Peyer's patch (tissue), 4 donors: ENCODE measurements at regions not wholly inside any gene's neighbourhood (a gene's known extent, or its start where the extent isn't known, plus 50 kb on each side); places are given as distances from the start of the nearest gene placed in this dataset.
A peak's percentile ranks its signal among the peaks of the same experiment; 100 is the strongest.
"Not testable (repeated sequence)": the region's sequence is repeated elsewhere in the genome, so short reads cannot be mapped to it uniquely, and the experiment has no call there.

ENCODE experiments used
- DNase-seq, 3 donors: peaks; one replicate each; pipeline ENCODE4 v3.0.0-alpha.2; 2017 to 2019
- H3K27ac ChIP-seq, 4 donors: fragments of 200-600 bp; sonication (generic); one replicate each; pipeline ENCODE4 v1.5.1; 2016 to 2019
- H3K27me3 ChIP-seq, 2 donors: fragments of 200-600 bp; sonication (generic); one replicate each; pipeline ENCODE4 v1.5.1; 2019
- H3K36me3 ChIP-seq, 3 donors: fragments of 200-600 bp; sonication (generic); one replicate each; pipeline ENCODE4 v1.5.1; 2016 to 2019
- H3K4me1 ChIP-seq, 4 donors: fragments of 200-600 bp; sonication (generic); one replicate each; pipeline ENCODE4 v1.5.1; 2016 to 2019
- H3K4me3 ChIP-seq, 4 donors: fragments of 200-600 bp; sonication (generic); 1 replicate in 3 of 4; 2 replicates in 1 of 4; pipeline ENCODE4 v1.5.1; 2016 to 2019; ENCODE audit warnings: mild to moderate bottlenecking in 1 of 4
- H3K9me3 ChIP-seq, 4 donors: fragments of 200-600 bp; sonication (generic); one replicate each; pipeline ENCODE4 v1.5.1; 2016 to 2019; ENCODE audit warnings: mild to moderate bottlenecking in 1 of 4
- POLR2A ChIP-seq, 2 donors: fragments of 450-650 bp; IDR thresholded peaks; one replicate each; pipeline ENCODE4 v1.5.1; 2017; ENCODE audit warnings: antibody characterized with exemption in 2 of 2, mild to moderate bottlenecking in 2 of 2, moderate library complexity in 2 of 2
- TF ChIP-seq, protein P1 (sequence below), 6 experiments: fragments of 450-650 bp in 4 of 6; fragments of 200-600 bp in 2 of 6; sonication (generic) in 1 of 6; IDR thresholded peaks; one replicate each; pipeline ENCODE4 v1.5.1; 2017 to 2019; ENCODE audit warnings: antibody characterized with exemption in 6 of 6, mild to moderate bottlenecking in 3 of 6, moderate library complexity in 1 of 6

DNA sequence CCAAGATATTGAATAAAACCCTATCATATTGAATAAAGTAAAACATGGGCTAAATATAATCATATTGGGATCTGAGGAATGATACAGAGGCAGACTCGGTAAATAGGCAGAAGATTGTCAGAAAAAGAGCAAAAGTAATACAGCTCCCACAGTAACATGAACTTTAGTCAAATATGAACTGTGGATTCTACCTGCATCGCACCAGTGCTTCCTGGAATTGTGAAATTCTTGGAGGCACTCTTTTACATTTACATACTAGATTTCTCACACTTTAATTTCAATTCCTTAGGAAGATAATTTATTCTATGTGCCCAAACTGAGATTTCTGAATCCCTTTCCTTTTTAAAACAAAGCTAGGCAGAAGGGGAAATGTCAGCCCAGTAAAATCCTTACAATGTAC, 325.1 kb upstream of the SLC39A10 start:
- H3K9me3 ChIP-seq = no peaks in the 10 kb centered on the region
- peak overlapping the region in 1 of 4 donors; percentile 13 for H3K27ac ChIP-seq
- H3K4me3 ChIP-seq = no peak overlapping the region
- no peaks in the 10 kb centered on the region for H3K27me3 ChIP-seq
- H3K36me3 ChIP-seq = no peaks in the 10 kb centered on the region
- peaks cover 0 to 8% (median 0%) of the 10 kb centered on the region in 4 donors for H3K4me1 ChIP-seq
- TF ChIP-seq POLR2A (IDR thresholded peaks at IDR 0.05) = no peak
- TF ChIP-seq, protein P1, sequence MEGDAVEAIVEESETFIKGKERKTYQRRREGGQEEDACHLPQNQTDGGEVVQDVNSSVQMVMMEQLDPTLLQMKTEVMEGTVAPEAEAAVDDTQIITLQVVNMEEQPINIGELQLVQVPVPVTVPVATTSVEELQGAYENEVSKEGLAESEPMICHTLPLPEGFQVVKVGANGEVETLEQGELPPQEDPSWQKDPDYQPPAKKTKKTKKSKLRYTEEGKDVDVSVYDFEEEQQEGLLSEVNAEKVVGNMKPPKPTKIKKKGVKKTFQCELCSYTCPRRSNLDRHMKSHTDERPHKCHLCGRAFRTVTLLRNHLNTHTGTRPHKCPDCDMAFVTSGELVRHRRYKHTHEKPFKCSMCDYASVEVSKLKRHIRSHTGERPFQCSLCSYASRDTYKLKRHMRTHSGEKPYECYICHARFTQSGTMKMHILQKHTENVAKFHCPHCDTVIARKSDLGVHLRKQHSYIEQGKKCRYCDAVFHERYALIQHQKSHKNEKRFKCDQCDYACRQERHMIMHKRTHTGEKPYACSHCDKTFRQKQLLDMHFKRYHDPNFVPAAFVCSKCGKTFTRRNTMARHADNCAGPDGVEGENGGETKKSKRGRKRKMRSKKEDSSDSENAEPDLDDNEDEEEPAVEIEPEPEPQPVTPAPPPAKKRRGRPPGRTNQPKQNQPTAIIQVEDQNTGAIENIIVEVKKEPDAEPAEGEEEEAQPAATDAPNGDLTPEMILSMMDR (IDR thresholded peaks at IDR 0.05) = no peak
- no peak for DNase-seq

GRCh38 chr2:195331129-195331528, 325.9 kb upstream of the SLC39A10 start:
- Histone ChIP-seq H3K27ac (peak overlapping the region in 1 of 4 donors; percentile 13), H3K4me3 (no peak overlapping the region), H3K4me1 (peaks cover 0 to 8% (median 0%) of the 10 kb centered on the region in 4 donors), H3K36me3 (no peaks in the 10 kb centered on the region), H3K9me3 (no peaks in the 10 kb centered on the region), H3K27me3 (no peaks in the 10 kb centered on the region)
- TF ChIP-seq, protein P1 (IDR thresholded peaks at IDR 0.05) = no peak
- peak in 1 of 2 donors; percentile 10 for TF ChIP-seq POLR2A (IDR thresholded peaks at IDR 0.05)
- DNase-seq = peak in 2 of 3 donors; percentile 54 to 63

- Histone ChIP-seq H3K27ac (peak overlapping the region in 1 of 4 donors; percentile 13), H3K27me3 (no peaks in the 10 kb centered on the region), H3K4me3 (no peak overlapping the region), H3K4me1 (peaks cover 0 to 8% (median 0%) of the 10 kb centered on the region in 4 donors), H3K36me3 (no peaks in the 10 kb centered on the region), H3K9me3 (no peaks in the 10 kb centered on the region)
- TF ChIP-seq POLR2A (IDR thresholded peaks at IDR 0.05) = no peak
- TF ChIP-seq, protein P1 (IDR thresholded peaks at IDR 0.05) = no peak
- DNase-seq = no peak
These were observed 326.5 kb upstream of the SLC39A10 start for GRCh38 chr2:195330513-195330956.

- not testable (repeated sequence) for H3K36me3 ChIP-seq, H3K4me3 ChIP-seq, H3K27me3 ChIP-seq, H3K4me1 ChIP-seq, H3K9me3 ChIP-seq, DNase-seq, H3K27ac ChIP-seq
These were observed 327.2 kb upstream of the SLC39A10 start for GRCh38 chr2:195329784-195330183.

GRCh38 chr2:195326537-195326936, 330.5 kb upstream of the SLC39A10 start:
- Histone ChIP-seq H3K9me3 (peaks cover 0 to 7% (median 0%) of the 10 kb centered on the region in 4 donors), H3K4me3 (no peak overlapping the region), H3K27me3 (no peaks in the 10 kb centered on the region), H3K27ac (no peak overlapping the region), H3K4me1 (peaks cover 0 to 5% (median 0%) of the 10 kb centered on the region in 4 donors), H3K36me3 (no peaks in the 10 kb centered on the region)
- no peak for TF ChIP-seq POLR2A (IDR thresholded peaks at IDR 0.05)
- TF ChIP-seq, protein P1 (IDR thresholded peaks at IDR 0.05) = no peak
- DNase-seq = no peak

GRCh38 chr2:195322324-195322723, 334.7 kb upstream of the SLC39A10 start:
- DNase-seq = peak in 2 of 3 donors; percentile 46 to 49
- no peak for TF ChIP-seq POLR2A (IDR thresholded peaks at IDR 0.05)
- TF ChIP-seq, protein P1 (IDR thresholded peaks at IDR 0.05) = no peak
- Histone ChIP-seq H3K4me1 (no peaks in the 10 kb centered on the region), H3K27me3 (no peaks in the 10 kb centered on the region), H3K9me3 (peaks cover 0 to 7% (median 0%) of the 10 kb centered on the region in 4 donors), H3K27ac (no peak overlapping the region), H3K36me3 (no peaks in the 10 kb centered on the region), H3K4me3 (no peak overlapping the region)
